HG02610 (cell line): ENCODE measurements at regions not wholly inside any gene's neighbourhood (a gene's known extent, or its start where the extent isn't known, plus 50 kb on each side); places are given as distances from the start of the nearest gene placed in this dataset.
A peak's percentile ranks its signal among the peaks of the same experiment; 100 is the strongest.

Experiments used
- ATAC-seq: cut with Tn5 transposase; IDR thresholded peaks from one replicate; pipeline ENCODE4 v1.9.1; 2021; ENCODE audit warnings: mild to moderate bottlenecking, moderate library complexity; ENCODE audit not compliant: unreplicated experiment

- ATAC-seq, result no peak
Measured at GRCh38 chr14:65928995-65929394, 516.5 kb downstream of the FUT8 start.

- no peak for ATAC-seq
Measured at GRCh38 chr14:65933400-65934069, 521.0 kb downstream of the FUT8 start.

- no peak for ATAC-seq
Measured at GRCh38 chr14:65934070-65934435, 521.5 kb downstream of the FUT8 start.

- ATAC-seq, result no peak
Measured at GRCh38 chr14:65936342-65936975, 523.9 kb downstream of the FUT8 start.

GRCh38 chr14:65937079-65937959, 524.8 kb downstream of the FUT8 start:
- ATAC-seq, result no peak

- no peak for ATAC-seq
Measured at GRCh38 chr14:65937960-65938316, 525.4 kb downstream of the FUT8 start.

GRCh38 chr14:65938738-65939137, 526.2 kb downstream of the FUT8 start:
- no peak for ATAC-seq

- ATAC-seq, result no peak
Measured at GRCh38 chr14:65939184-65939583, 526.7 kb downstream of the FUT8 start.

GRCh38 chr14:65940056-65940735, 527.7 kb downstream of the FUT8 start:
- ATAC-seq, result no peak

GRCh38 chr14:65941091-65941490, 528.6 kb downstream of the FUT8 start:
- no peak for ATAC-seq

- no peak for ATAC-seq
Measured at GRCh38 chr14:65943150-65943549, 530.6 kb downstream of the FUT8 start.

- no peak for ATAC-seq
Measured at GRCh38 chr14:65943916-65944410, 531.4 kb downstream of the FUT8 start.

- no peak for ATAC-seq
Measured at GRCh38 chr14:65945327-65945726, 532.8 kb downstream of the FUT8 start.

GRCh38 chr14:65946494-65946893, 534.0 kb downstream of the FUT8 start:
- no peak for ATAC-seq

- ATAC-seq, result no peak
Measured at GRCh38 chr14:65948302-65948701, 535.8 kb downstream of the FUT8 start.

- ATAC-seq, result peak; percentile 81
Measured at GRCh38 chr14:65949711-65950516, 536.3 kb upstream of the CCDC196 start.

GRCh38 chr14:65954942-65955341, 531.2 kb upstream of the CCDC196 start:
- no peak for ATAC-seq

- no peak for ATAC-seq
Measured at GRCh38 chr14:65957631-65958205, 528.5 kb upstream of the CCDC196 start.

GRCh38 chr14:65958664-65959562, 527.3 kb upstream of the CCDC196 start:
- no peak for ATAC-seq
